ENCODE measurements at regions not wholly inside any gene's neighbourhood (a gene's known extent, or its start where the extent isn't known, plus 50 kb on each side); places are given as distances from the start of the nearest gene placed in this dataset.

DNA sequence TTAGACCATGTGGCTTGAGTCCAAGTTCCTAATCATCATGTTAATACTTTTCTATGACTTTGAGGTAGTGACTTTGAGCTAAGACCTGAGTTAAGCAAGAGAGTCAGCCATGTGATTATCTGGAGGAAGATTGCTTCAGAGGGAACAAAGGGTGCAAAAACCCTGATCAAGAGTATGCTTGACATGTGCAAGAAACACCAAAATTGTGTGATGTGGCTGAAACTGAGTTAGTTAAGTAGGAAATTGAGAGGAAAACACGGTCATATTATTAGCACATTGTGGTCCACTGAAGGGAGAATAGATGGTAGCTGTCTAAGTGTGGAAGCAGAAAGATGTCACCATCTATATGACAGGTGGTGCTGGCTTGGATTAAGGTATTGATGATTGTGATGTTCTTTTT is 130.4 kb upstream of the MON1B start:
- TF ChIP-seq EZH2 (IDR thresholded peaks at IDR 0.05; ENCODE audit: borderline replicate concordance) (no peak), EZH2phosphoT487 (IDR thresholded peaks at IDR 0.05; ENCODE audit: low read depth, severe bottlenecking, unreplicated experiment) (no peak)
- TF ChIP-seq, protein P1, sequence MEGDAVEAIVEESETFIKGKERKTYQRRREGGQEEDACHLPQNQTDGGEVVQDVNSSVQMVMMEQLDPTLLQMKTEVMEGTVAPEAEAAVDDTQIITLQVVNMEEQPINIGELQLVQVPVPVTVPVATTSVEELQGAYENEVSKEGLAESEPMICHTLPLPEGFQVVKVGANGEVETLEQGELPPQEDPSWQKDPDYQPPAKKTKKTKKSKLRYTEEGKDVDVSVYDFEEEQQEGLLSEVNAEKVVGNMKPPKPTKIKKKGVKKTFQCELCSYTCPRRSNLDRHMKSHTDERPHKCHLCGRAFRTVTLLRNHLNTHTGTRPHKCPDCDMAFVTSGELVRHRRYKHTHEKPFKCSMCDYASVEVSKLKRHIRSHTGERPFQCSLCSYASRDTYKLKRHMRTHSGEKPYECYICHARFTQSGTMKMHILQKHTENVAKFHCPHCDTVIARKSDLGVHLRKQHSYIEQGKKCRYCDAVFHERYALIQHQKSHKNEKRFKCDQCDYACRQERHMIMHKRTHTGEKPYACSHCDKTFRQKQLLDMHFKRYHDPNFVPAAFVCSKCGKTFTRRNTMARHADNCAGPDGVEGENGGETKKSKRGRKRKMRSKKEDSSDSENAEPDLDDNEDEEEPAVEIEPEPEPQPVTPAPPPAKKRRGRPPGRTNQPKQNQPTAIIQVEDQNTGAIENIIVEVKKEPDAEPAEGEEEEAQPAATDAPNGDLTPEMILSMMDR (IDR thresholded peaks at IDR 0.05; ENCODE audit: poor library complexity): no peak
- DNase-seq (ENCODE audit: low spot score): no peak
- Histone ChIP-seq H3K27ac (no peak overlapping the region), H4K20me1 (ENCODE audit: insufficient read depth, poor library complexity, severe bottlenecking) (no peaks in the 10 kb centered on the region), H3K4me2 (no peak overlapping the region), H3K9me3 (ENCODE audit: low read depth) (no peaks in the 10 kb centered on the region), H3K4me3 (no peak overlapping the region), H3K27me3 (no peaks in the 10 kb centered on the region), H3K36me3 (replicated peaks; ENCODE audit: insufficient read depth, low read depth) (no peaks in the 10 kb centered on the region), H3K4me1 (ENCODE audit: insufficient read depth) (peaks cover 20% of the 10 kb centered on the region), H3K79me2 (no peaks in the 10 kb centered on the region), H2AFZ (no peak overlapping the region), H3K9me2 (replicated peaks; ENCODE audit: insufficient read depth) (no peaks in the 10 kb centered on the region)
- 83% methylated on average over 1 of the region's 1 CpG for WGBS (ENCODE audit: low lambda C conversion rate, missing lambda C conversion rate)

DNA sequence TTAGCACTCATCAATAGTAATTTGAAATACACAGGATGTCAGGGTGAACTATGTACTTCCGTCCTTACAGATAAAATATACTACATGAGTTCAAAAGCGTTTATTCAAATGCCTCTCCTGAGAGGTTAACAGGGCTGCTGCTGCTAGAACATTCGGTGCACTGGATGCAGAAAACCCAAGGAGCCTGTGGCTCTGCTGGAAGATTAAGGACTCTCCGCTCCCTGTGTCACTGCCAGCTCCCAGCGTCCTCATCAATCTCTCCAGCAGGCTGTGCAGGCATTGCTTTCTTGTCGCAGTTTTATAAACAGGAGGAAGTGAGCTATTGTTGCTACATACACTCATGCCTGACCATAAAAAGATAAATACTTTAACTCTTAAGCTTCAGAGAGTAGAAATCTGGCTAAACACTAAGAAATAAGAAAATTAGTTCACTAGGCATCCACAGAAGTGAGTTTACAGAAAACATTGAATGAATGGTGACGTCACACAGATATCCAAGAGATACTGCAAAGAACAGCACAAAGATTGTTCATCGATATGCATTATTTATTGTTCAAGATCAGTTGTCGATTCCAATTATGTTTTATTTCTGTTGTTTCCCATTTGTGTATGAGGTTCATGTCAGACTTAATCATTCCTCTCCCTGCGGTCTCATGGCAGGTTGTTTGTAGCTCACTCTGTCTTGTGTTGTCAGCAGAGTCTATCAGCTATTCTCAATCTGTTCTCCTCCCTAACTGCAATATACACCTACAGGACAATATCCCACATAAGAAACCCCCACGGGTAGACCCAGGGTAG is 127.9 kb upstream of the MON1B start:
- Histone ChIP-seq H3K27ac (peak overlapping the region; percentile 3), H3K4me3 (no peak overlapping the region), H3K36me3 (replicated peaks; ENCODE audit: insufficient read depth, low read depth) (no peaks in the 10 kb centered on the region), H4K20me1 (ENCODE audit: insufficient read depth, poor library complexity, severe bottlenecking) (no peaks in the 10 kb centered on the region), H3K9me3 (ENCODE audit: low read depth) (no peaks in the 10 kb centered on the region), H2AFZ (no peak overlapping the region), H3K27me3 (no peaks in the 10 kb centered on the region), H3K4me2 (peak overlapping the region; percentile 46), H3K4me1 (ENCODE audit: insufficient read depth) (peaks cover 20% of the 10 kb centered on the region), H3K79me2 (no peaks in the 10 kb centered on the region), H3K9me2 (replicated peaks; ENCODE audit: insufficient read depth) (no peaks in the 10 kb centered on the region)
- 56% methylated on average over 11 of the region's 11 CpGs for WGBS (ENCODE audit: low lambda C conversion rate, missing lambda C conversion rate)
- TF ChIP-seq EZH2phosphoT487 (IDR thresholded peaks at IDR 0.05; ENCODE audit: low read depth, severe bottlenecking, unreplicated experiment): no peak
- no peak for TF ChIP-seq EZH2 (IDR thresholded peaks at IDR 0.05; ENCODE audit: borderline replicate concordance)
- TF ChIP-seq, protein P1 (IDR thresholded peaks at IDR 0.05; ENCODE audit: poor library complexity): no peak
- no peak for DNase-seq (ENCODE audit: low spot score)

DNA sequence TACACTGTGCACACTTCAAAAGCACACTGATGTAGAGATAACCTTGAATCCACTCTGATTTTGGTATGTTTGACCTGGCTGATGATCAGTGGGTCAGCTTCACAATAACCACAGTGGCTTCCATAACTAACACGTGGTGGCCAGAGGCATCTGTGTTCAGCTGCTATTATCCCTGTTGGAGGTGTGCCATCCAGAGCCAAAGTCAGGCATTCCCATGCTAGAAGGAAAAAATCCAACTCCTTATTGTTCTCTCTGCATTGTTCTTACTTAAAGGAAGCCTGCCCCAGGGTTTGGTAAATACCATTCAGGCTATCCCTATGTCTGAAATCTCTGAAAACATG is 127.3 kb upstream of the MON1B start:
- Histone ChIP-seq H3K36me3 (replicated peaks; ENCODE audit: insufficient read depth, low read depth) (no peaks in the 10 kb centered on the region), H3K27me3 (no peaks in the 10 kb centered on the region), H3K4me2 (peak overlapping the region; percentile 46), H3K27ac (no peak overlapping the region), H2AFZ (no peak overlapping the region), H3K4me1 (ENCODE audit: insufficient read depth) (peaks cover 20% of the 10 kb centered on the region), H3K9me2 (replicated peaks; ENCODE audit: insufficient read depth) (no peaks in the 10 kb centered on the region), H3K79me2 (no peaks in the 10 kb centered on the region), H4K20me1 (ENCODE audit: insufficient read depth, poor library complexity, severe bottlenecking) (no peaks in the 10 kb centered on the region), H3K9me3 (ENCODE audit: low read depth) (no peaks in the 10 kb centered on the region), H3K4me3 (no peak overlapping the region)
- no peak for TF ChIP-seq EZH2 (IDR thresholded peaks at IDR 0.05; ENCODE audit: borderline replicate concordance)
- TF ChIP-seq, protein P1 (IDR thresholded peaks at IDR 0.05; ENCODE audit: poor library complexity): no peak
- TF ChIP-seq EZH2phosphoT487 (IDR thresholded peaks at IDR 0.05; ENCODE audit: low read depth, severe bottlenecking, unreplicated experiment): no peak
- DNase-seq (ENCODE audit: low spot score): no peak
- WGBS (ENCODE audit: low lambda C conversion rate, missing lambda C conversion rate): 12% methylated on average over 1 of the region's 1 CpG

Measured in hepatocyte (in vitro differentiated cells).